Endothelial cell of hepatic sinusoid (primary cell): ENCODE measurements at regions not wholly inside any gene's neighbourhood (a gene's known extent, or its start where the extent isn't known, plus 50 kb on each side); places are given as distances from the start of the nearest gene placed in this dataset.

ENCODE experiments used
- in situ Hi-C: cut with HindIII; loops from 2 replicates; pipeline ENCODE4 v1.10.0; 2017; ENCODE audit warnings: low sequenced_read_pairs

DNA sequence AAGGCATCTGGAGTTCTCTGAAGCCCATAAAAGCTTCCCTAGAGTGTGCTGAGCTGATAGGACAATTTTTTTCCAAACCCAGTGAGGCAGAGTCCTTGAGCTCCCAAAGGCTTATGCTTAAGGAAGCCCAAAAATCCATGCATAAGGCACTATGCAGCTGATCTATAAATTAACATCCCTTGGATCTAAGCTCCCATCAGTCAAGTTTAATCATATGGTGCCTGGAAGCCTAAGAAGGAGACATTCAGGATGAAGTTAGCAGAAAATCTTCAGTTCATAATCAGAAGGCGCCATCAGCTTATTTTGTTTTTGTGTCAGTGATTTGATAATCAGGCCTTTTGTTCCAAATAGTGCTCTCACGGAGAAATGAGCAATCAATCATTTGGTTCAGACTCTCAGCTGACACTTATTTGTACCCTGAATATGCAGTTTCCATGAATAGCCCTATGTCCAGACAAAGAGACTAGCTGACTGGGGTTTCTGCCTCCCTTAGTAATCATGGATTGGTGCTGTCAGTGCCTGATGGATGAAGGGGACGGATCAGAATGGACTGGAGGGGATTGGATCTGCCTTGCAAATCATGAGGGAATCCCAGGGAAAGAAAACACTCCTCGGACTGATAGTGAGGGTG lies 464.8 kb upstream of the RGPD4 start:
- in situ Hi-C loops, result no loop called here

GRCh38 chr2:107362993-107363392 lies 463.7 kb upstream of the RGPD4 start:
- in situ Hi-C loops, result no loop called here

- in situ Hi-C loops, result no loop called here
These were observed 462.9 kb upstream of the RGPD4 start for GRCh38 chr2:107363806-107364205.

- in situ Hi-C loops, result no loop called here
These were observed 462.2 kb upstream of the RGPD4 start for GRCh38 chr2:107364361-107364950.

DNA sequence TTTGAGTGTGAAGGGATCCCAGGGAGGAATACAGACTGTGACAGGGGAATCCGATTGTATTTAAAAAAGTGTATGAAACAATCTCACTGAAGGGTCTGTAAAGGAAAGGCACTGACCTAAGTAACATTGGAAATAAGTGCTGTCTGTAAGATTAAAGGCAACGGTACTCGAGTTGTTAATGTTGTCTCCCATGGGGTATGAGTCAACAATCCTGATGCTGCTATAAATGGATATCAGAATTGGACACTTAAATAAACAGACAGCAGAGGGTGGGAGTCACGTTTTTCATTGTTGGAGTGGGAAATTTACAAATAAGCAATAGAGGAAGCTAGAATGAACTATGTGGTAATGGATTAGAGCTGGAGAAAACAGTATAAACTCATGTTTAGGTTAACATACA lies 452.4 kb upstream of the RGPD4 start:
- in situ Hi-C loops, result no loop called here

GRCh38 chr2:107376909-107377308 lies 449.8 kb upstream of the RGPD4 start:
- in situ Hi-C loops, result loop anchor here (5.0 kb wide), 1 partner anchor 50 kb away; no protein-coding TSS in a partner anchor

DNA sequence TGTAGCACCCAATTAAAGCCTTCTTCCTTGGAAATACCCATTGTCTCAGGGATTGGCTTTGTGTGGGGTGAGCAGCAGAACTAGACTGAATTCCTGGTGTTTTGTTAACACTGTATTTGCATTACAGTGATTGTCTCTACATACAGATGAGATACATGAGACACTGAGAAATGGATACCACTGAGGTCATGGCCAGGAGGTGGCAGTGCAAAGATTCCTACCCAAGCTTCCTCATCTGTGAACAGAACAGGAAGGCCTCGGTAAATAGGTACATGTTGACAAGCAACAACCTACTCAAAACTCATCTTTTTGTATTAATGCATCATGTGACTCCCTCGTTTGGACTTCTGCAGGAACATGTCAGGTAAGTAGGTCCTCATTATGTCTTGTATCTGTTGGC lies 445.8 kb upstream of the RGPD4 start:
- in situ Hi-C loops, result no loop called here

DNA sequence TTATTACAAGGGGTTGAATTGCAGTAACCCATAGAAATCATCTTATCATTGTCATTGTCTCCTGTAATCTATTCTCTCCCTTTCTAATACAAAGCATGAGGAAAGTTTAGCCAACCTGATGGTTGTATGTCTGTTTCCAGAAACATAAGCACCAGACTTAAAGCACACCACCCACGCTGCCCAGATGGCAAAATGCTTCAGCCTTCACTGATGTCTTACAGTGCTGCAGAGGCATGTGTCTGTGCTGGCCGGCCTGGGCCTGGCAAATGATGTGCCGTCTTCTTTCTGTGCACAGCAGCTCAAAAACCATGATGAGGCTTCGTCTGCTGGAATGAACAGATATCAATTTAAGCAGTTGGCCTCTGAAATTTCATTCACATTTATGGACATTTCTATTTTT lies 443.0 kb upstream of the RGPD4 start:
- in situ Hi-C loops, result no loop called here

GRCh38 chr2:107384422-107384821 lies 442.3 kb upstream of the RGPD4 start:
- in situ Hi-C loops, result no loop called here

- in situ Hi-C loops, result no loop called here
These were observed 440.8 kb upstream of the RGPD4 start for GRCh38 chr2:107385921-107386320.

- in situ Hi-C loops, result no loop called here
These were observed 434.4 kb upstream of the RGPD4 start for GRCh38 chr2:107392241-107392704.

GRCh38 chr2:107393516-107393915 lies 433.2 kb upstream of the RGPD4 start:
- in situ Hi-C loops, result no loop called here

DNA sequence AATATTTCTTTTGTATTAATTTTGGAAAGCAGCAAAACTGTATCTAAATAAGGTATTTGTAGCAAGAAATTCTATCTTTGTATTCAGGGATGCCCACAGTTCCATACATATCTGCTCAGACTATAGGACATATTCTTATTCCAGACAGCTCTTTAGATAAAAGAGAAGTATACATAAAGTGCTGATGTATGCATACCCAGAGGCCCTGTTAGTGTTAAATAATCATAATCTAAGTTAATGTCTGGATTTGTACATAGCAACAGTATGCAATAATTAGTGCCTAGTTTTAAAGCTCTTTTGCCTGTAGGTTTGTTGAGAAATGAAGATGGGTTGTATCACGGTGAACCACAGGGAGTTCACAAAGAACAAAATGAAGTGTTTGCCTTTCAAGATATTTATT lies 428.0 kb upstream of the RGPD4 start:
- in situ Hi-C loops, result no loop called here

DNA sequence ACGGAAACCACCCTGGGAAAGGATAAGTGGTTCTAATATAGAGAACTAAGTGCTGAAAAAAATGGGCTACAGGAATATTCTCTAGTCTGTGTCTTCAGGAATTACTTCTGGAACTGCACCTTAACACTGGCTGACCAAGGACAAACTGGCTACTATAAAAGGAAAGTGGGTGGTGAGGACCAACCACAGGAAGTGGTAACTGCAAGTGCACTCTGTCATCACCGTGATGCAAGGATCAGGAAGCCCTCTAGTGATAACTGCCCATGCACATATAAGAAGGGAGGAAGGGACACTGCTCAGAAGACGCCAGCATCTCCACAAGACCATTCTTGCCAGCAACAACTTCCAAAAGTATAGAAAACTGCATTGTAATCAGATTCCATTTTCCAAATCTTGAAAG lies 424.4 kb upstream of the RGPD4 start:
- in situ Hi-C loops, result no loop called here

GRCh38 chr2:107405261-107405660 lies 421.4 kb upstream of the RGPD4 start:
- in situ Hi-C loops, result no loop called here

DNA sequence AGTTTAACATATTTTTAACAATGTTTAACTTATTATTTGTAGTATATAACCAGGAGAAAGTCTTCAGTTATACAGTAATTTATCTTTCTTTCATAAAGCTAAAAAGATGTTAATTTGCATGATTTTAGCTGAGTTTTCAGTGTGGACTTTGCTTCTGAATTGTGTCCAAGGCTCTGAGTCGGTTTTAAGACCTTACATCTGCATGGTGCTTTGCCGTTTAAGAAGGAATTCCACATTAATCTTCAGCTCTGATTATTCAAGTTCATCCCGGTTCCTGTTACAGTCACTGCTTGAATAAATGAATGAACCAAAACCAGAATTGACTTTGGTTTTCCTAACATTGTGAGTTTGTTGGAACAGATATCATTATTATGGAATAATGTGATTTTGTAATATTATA lies 419.7 kb upstream of the RGPD4 start:
- in situ Hi-C loops, result no loop called here

DNA sequence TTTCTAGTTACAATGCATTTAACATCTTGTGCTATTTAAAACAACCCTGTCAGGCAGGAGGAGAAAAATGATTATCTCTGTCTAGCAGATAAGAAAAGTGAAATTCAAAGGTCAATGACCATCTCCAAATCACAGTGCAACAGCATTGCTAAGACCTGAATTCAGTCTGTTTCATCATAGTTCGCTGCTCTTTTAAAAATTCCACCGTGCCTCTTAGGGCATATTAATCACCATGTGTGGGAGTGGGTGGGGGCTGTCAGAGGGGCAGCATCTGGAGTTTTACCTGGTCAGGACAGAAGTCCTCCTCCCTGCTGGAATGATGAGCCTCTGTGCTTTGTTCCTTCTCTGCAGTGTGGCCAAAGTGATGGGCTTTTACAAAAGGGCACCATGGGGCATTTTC lies 418.7 kb upstream of the RGPD4 start:
- in situ Hi-C loops, result no loop called here

- in situ Hi-C loops, result no loop called here
These were observed 415.4 kb upstream of the RGPD4 start for GRCh38 chr2:107411267-107411666.

GRCh38 chr2:107412209-107412904 lies 414.3 kb upstream of the RGPD4 start:
- in situ Hi-C loops, result no loop called here

DNA sequence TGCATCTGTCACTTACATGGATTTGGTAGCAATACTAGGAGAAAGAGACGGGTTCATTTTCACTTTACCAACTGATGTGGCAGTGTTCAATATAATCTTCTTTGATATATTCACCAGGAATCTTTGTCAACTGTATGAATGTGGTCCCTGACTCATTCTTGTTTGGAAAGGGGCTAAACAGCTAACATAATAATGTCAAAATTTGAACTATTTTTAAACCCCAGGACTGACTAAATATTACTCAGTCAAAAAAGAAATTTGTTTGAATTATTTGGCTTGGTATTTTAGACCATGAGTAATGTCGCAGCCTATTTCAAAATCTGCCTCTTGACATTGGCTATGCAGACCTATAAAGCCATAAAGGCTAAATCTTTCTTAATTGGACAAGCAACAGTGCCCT lies 413.7 kb upstream of the RGPD4 start:
- in situ Hi-C loops, result no loop called here

GRCh38 chr2:107414376-107414775 lies 412.3 kb upstream of the RGPD4 start:
- in situ Hi-C loops, result no loop called here

DNA sequence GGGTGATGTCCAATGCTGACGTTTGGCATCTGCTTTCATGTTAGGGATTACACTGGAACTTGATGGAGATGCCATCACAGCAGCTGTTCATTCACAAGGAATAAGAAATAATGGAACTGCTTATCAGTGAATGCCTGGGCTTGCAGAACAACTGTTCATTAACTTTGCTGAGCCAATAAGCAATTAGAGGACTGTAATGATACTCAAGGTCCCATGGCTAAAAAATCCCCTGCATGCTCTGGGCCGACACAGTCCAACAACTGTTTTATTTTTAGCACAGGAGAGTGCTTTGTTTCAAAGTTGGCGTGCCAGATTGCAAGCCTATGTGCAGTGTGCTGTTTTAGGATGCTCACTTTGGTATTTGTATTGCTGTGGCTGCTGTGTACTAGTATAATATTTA lies 408.0 kb upstream of the RGPD4 start:
- in situ Hi-C loops, result no loop called here
